A549 (cell line): ENCODE measurements at regions not wholly inside any gene's neighbourhood (a gene's known extent, or its start where the extent isn't known, plus 50 kb on each side); places are given as distances from the start of the nearest gene placed in this dataset.

Experiments used
- ATAC-seq, 2 experiments: fragments of 200-7000 bp in 1 of 2; fragments of >200 bp in 1 of 2; cut with Nextera tagmentation in 1 of 2; cut with Tn5 transposase in 1 of 2; 3 replicates each; pipeline versions ENCODE4 v1.8.0 to v1.9.1; 2018 to 2020; ENCODE audit warnings: mild to moderate bottlenecking in 1 of 2, moderate library complexity in 1 of 2
- CTCF ChIA-PET: fragments of 300-600 bp; sonication (Branson Sonifier 250); formaldehyde crosslinking; extraction: SDS; loops from one replicate; lab custom pipeline; 2021; ENCODE audit warnings: antibody characterized with exemption, inconsistent platforms; lab: Yijun Ruan, JAX
- POLR2A ChIA-PET: fragments of 350-600 bp; formaldehyde crosslinking; extraction: SDS; loops from one replicate; lab custom pipeline; 2021; ENCODE audit warnings: antibody characterized with exemption, inconsistent platforms; lab: Yijun Ruan, JAX
- DNase-seq, 2 experiments: peaks; one replicate each; pipeline versions ENCODE4 v3.0.0 to v3.0.0-alpha.2; 2011 to 2016; ENCODE audit warnings: low read depth in 1 of 2, low spot score in 1 of 2
- FAIRE-seq: peaks from 2 replicates; lab custom pipeline; 2011; peaks lifted over from hg19 to GRCh38; lab: Jason Lieb, UNC
- H3K27ac ChIP-seq, 2 experiments: fragments of >200 bp; sonication (Bioruptor Twin); formaldehyde crosslinking; 3 replicates each; pipeline ENCODE4 v1.5.1; 2016 to 2017
- H3K4me1 ChIP-seq: fragments of >200 bp; sonication (Bioruptor Twin); formaldehyde crosslinking; 3 replicates; pipeline ENCODE4 v1.6.1; 2016
- H3K4me2 ChIP-seq: fragments of >200 bp; sonication (Bioruptor Twin); formaldehyde crosslinking; 3 replicates; pipeline ENCODE4 v1.6.1; 2016
- H3K4me3 ChIP-seq: fragments of >200 bp; sonication (Bioruptor Twin); formaldehyde crosslinking; 3 replicates; pipeline ENCODE4 v1.5.1; 2016
- H3K9me3 ChIP-seq: fragments of >200 bp; sonication (Bioruptor Twin); formaldehyde crosslinking; 3 replicates; pipeline ENCODE4 v1.6.1; 2016
- BCL3 ChIP-seq: fragments of >200 bp; sonication (Bioruptor Twin); formaldehyde crosslinking; IDR thresholded peaks from 3 replicates; pipeline ENCODE4 v1.6.1; 2016
- CHD4 ChIP-seq: fragments of 200-600 bp; sonication (generic); IDR thresholded peaks from 2 replicates; pipeline ENCODE4 v1.6.1; 2016; ENCODE audit warnings: antibody characterized with exemption, mild to moderate bottlenecking, borderline replicate concordance
- EHMT2 ChIP-seq: fragments of 200-600 bp; sonication (generic); IDR thresholded peaks from 2 replicates; pipeline ENCODE4 v1.6.1; 2016; ENCODE audit warnings: antibody characterized with exemption, low read depth, mild to moderate bottlenecking, moderate library complexity
- ELK1 ChIP-seq: fragments of 150-350 bp; IDR thresholded peaks from 2 replicates; pipeline ENCODE4 v1.6.1; 2014; ENCODE audit warnings: low read depth, mild to moderate bottlenecking, low read length
- FOSB ChIP-seq: fragments of 250-450 bp; sonication (Bioruptor Pico); IDR thresholded peaks from 2 replicates; pipeline ENCODE4 v1.5.0; 2020; ENCODE audit warnings: mild to moderate bottlenecking, moderate library complexity
- HMGXB4 ChIP-seq: fragments of 250-450 bp; sonication (Bioruptor Pico); IDR thresholded peaks from 2 replicates; pipeline ENCODE4 v1.5.0; 2021; ENCODE audit warnings: mild to moderate bottlenecking, moderate library complexity, borderline replicate concordance
- HOXA7 ChIP-seq: fragments of 250-450 bp; sonication (Bioruptor Pico); IDR thresholded peaks from 2 replicates; pipeline ENCODE4 v1.5.0; 2020; ENCODE audit warnings: mild to moderate bottlenecking, moderate library complexity
- HOXB5 ChIP-seq: fragments of 250-450 bp; sonication (Bioruptor Pico); IDR thresholded peaks from 2 replicates; pipeline ENCODE4 v1.5.0; 2020; ENCODE audit warnings: mild to moderate bottlenecking, moderate library complexity
- JUN ChIP-seq, 2 experiments: fragments of >200 bp; sonication (Bioruptor Twin); formaldehyde crosslinking; IDR thresholded peaks; 2 replicates in 1 of 2; 3 replicates in 1 of 2; pipeline ENCODE4 v1.6.1; 2016 to 2017
- JUNB ChIP-seq: fragments of >200 bp; sonication (Bioruptor Twin); formaldehyde crosslinking; IDR thresholded peaks from 2 replicates; pipeline ENCODE4 v1.6.1; 2016
- KDM1A ChIP-seq: fragments of 200-600 bp; sonication (generic); IDR thresholded peaks from 2 replicates; pipeline ENCODE4 v1.6.1; 2016; ENCODE audit warnings: low read depth, mild to moderate bottlenecking
- MAFK ChIP-seq: fragments of 450-650 bp; IDR thresholded peaks from 2 replicates; pipeline ENCODE4 v1.6.1; 2014; ENCODE audit not compliant: partially characterized antibody
- NPAS2 ChIP-seq: fragments of 250-450 bp; sonication (Bioruptor Pico); IDR thresholded peaks from 2 replicates; pipeline ENCODE4 v1.8.0; 2022; ENCODE audit warnings: mild to moderate bottlenecking, moderate library complexity, borderline replicate concordance
- NR3C1 ChIP-seq: fragments of >200 bp; sonication (Bioruptor Twin); formaldehyde crosslinking; IDR thresholded peaks from 3 replicates; pipeline ENCODE4 v1.6.1; 2017
- PHF8 ChIP-seq: fragments of 200-600 bp; sonication (generic); IDR thresholded peaks from 2 replicates; pipeline ENCODE4 v1.6.1; 2016; ENCODE audit warnings: low read depth, mild to moderate bottlenecking, antibody characterized with exemption, moderate library complexity, borderline replicate concordance
- RAD21 ChIP-seq, 2 experiments: fragments of >200 bp in 1 of 2; sonication (Bioruptor Twin) in 1 of 2; formaldehyde crosslinking in 1 of 2; IDR thresholded peaks in 1 of 2; conservative IDR thresholded peaks in 1 of 2; 2 replicates in 1 of 2; 3 replicates in 1 of 2; pipeline ENCODE4 v1.6.1; 2012 to 2018; ENCODE audit warnings: inconsistent platforms in 1 of 2
- RARB ChIP-seq: fragments of 250-450 bp; sonication (Bioruptor Pico); IDR thresholded peaks from 2 replicates; pipeline ENCODE4 v1.8.0; 2021; ENCODE audit warnings: mild to moderate bottlenecking, moderate library complexity
- ZC3H11A ChIP-seq: fragments of 450-650 bp; IDR thresholded peaks from 2 replicates; pipeline ENCODE4 v1.6.1; 2014; ENCODE audit warnings: antibody characterized with exemption, mild to moderate bottlenecking
- ZNF302 ChIP-seq: fragments of 250-450 bp; sonication (Bioruptor Pico); IDR thresholded peaks from 2 replicates; pipeline ENCODE4 v1.9.0; 2021; ENCODE audit warnings: inconsistent platforms, mild to moderate bottlenecking, moderate library complexity
- WGBS: methylation state at CpG from one replicate; pipeline ENCODE4 v1.1.6; 2017; ENCODE audit errors: missing lambda C conversion rate; 5-methylcytosine and 5-hydroxymethylcytosine counted together

- ATAC-seq: no peak
- no peak for DNase-seq
- POLR2A ChIA-PET: no interaction called here
Measured at GRCh38 chr4:177945268-177945667, 503.0 kb upstream of the AGA start.

GRCh38 chr4:177947607-177948006, 505.4 kb upstream of the AGA start:
- ATAC-seq: no peak
- ChIA-PET POLR2A (no interaction called here), CTCF (no interaction called here)
- Histone ChIP-seq H3K4me3 (no peak overlapping the region), H3K27ac (no peak overlapping the region), H3K9me3 (no peaks in the 10 kb centered on the region), H3K4me1 (no peaks in the 10 kb centered on the region), H3K4me2 (no peak overlapping the region)
- no peak for FAIRE-seq
- no peak for DNase-seq
- no peak for TF ChIP-seq NPAS2 (CRISPR knock-in tag)
- no peak for TF ChIP-seq HMGXB4 (CRISPR knock-in tag)
- no peak for TF ChIP-seq ELK1
- TF ChIP-seq JUNB: no peak
- TF ChIP-seq JUN (IDR thresholded peaks at IDR 0.05): no peak
- TF ChIP-seq MAFK: no peak
- no peak for TF ChIP-seq ZNF302 (CRISPR knock-in tag)
- TF ChIP-seq NR3C1: no peak
- TF ChIP-seq ZC3H11A: no peak
- 72% methylated on average over 1 of the region's 1 CpG for WGBS

More at GRCh38 chr4:177945268-177945667, 503.0 kb upstream of the AGA start:
- TF ChIP-seq PHF8 (no peak), CHD4 (no peak), RAD21 (conservative IDR thresholded peaks at IDR 0.05 in 1 of 2, IDR thresholded peaks at IDR 0.05 in 1 of 2) (no peak), NR3C1 (no peak), EHMT2 (no peak), BCL3 (no peak)
- 13% methylated on average over 2 of the region's 2 CpGs for WGBS
- H3K4me1 ChIP-seq: no peaks in the 10 kb centered on the region
- H3K4me3 ChIP-seq: no peak overlapping the region
- H3K9me3 ChIP-seq: no peaks in the 10 kb centered on the region
- CTCF ChIA-PET: no interaction called here
- no peak for FAIRE-seq
- no peak overlapping the region for H3K27ac ChIP-seq
- H3K4me2 ChIP-seq: no peak overlapping the region

- ATAC-seq: no peak
- POLR2A ChIA-PET: no interaction called here
- no peak overlapping the region for H3K27ac ChIP-seq
- H3K4me3 ChIP-seq: no peak overlapping the region
- 27% methylated on average over 4 of the region's 4 CpGs for WGBS
- no peak for DNase-seq
- no peaks in the 10 kb centered on the region for H3K4me1 ChIP-seq
- TF ChIP-seq HOXA7 (CRISPR knock-in tag): no peak
- TF ChIP-seq RARB (CRISPR knock-in tag): no peak
- TF ChIP-seq MAFK: no peak
- TF ChIP-seq FOSB: no peak
- no peak for TF ChIP-seq HOXB5 (CRISPR knock-in tag)
- TF ChIP-seq KDM1A: no peak
- no peaks in the 10 kb centered on the region for H3K9me3 ChIP-seq
- CTCF ChIA-PET: interaction anchor here (0.9 kb wide), 1 partner anchor 281 kb away, joined by 3 read pairs; no protein-coding TSS in a partner anchor
- no peak for FAIRE-seq
- no peak overlapping the region for H3K4me2 ChIP-seq
Measured at GRCh38 chr4:177948853-177949252, 506.6 kb upstream of the AGA start.
